Adipocyte (in vitro differentiated cells): ENCODE measurements at regions not wholly inside any gene's neighbourhood (a gene's known extent, or its start where the extent isn't known, plus 50 kb on each side); places are given as distances from the start of the nearest gene placed in this dataset.
A peak's percentile ranks its signal among the peaks of the same experiment; 100 is the strongest.
"Not testable (repeated sequence)": the region's sequence is repeated elsewhere in the genome, so short reads cannot be mapped to it uniquely, and the experiment has no call there.

Experiments
- DNase-seq: peaks from one replicate; pipeline ENCODE4 v3.0.0-alpha.2; 2015; ENCODE audit warnings: low read depth
- H3K27me3 ChIP-seq: replicated peaks from 2 replicates; pipeline ENCODE4 v1.7.0; 2013; ENCODE audit warnings: mild to moderate bottlenecking, low read length, moderate library complexity; ENCODE audit not compliant: control insufficient read depth, insufficient read depth
- H3K36me3 ChIP-seq: 2 replicates; pipeline ENCODE4 v1.7.0; 2013; ENCODE audit warnings: low read length, mild to moderate bottlenecking, moderate library complexity; ENCODE audit not compliant: control insufficient read depth, insufficient read depth, severe bottlenecking
- H3K4me1 ChIP-seq: 2 replicates; pipeline ENCODE4 v1.7.0; 2013; ENCODE audit warnings: mild to moderate bottlenecking, low read length, moderate library complexity; ENCODE audit not compliant: control insufficient read depth, insufficient read depth
- H3K4me3 ChIP-seq: 2 replicates; pipeline ENCODE4 v1.7.0; 2013; ENCODE audit warnings: mild to moderate bottlenecking, low read length, moderate library complexity
- H3K9ac ChIP-seq: 2 replicates; pipeline ENCODE4 v1.7.0; 2013; ENCODE audit warnings: mild to moderate bottlenecking, low read length, moderate library complexity
- H3K9me3 ChIP-seq: 2 replicates; pipeline ENCODE4 v1.7.0; 2013; ENCODE audit warnings: mild to moderate bottlenecking, low read length, moderate library complexity; ENCODE audit not compliant: control insufficient read depth

DNA sequence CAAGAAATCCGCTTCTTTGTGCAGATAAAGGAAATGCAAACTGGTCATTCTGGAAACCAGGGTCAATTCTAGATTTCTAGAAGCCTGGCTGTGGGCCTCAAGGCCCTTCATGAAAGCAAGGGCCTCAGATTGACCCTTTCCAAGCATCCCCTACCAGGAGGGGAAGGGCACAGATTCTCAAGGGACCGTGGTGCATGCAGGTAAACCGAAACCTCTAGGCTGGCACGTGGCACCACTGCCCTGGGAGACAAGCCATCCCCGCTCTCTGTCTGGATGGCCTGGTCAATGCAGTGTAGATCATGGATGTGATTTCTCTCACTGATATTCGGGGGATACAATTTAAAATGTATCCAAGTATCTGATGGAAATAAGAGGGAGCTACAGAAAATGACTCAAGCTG lies 69.4 kb downstream of the TOMM20 start:
- H3K9ac ChIP-seq = no peak overlapping the region
- H3K9me3 ChIP-seq = no peaks in the 10 kb centered on the region
- H3K36me3 ChIP-seq = no peaks in the 10 kb centered on the region
- no peaks in the 10 kb centered on the region for H3K27me3 ChIP-seq
- no peak overlapping the region for H3K4me3 ChIP-seq
- no peak for DNase-seq
- H3K4me1 ChIP-seq = peaks cover 13% of the 10 kb centered on the region

DNA sequence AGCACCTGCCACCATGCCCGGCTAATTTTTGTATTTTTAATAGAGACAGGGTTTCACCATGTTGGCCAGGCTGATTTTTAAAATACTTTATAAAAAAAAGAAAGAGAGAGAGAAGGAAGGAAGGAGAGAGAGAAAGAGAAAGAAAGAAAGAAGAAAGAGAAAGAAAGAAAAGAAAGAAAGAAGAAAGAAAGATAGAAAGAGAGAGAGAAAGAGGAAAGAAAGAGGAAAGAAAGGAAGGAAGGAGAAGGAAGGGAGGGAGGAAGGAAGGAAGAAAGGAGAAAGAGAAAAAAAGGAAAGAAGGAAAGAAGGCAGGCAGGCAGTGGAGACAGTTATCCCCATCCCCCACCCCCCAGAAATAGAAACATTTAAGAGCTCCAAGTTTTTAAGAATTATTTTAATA lies 69.9 kb downstream of the TOMM20 start:
- H3K27me3 ChIP-seq = no peaks in the 10 kb centered on the region
- no peak for DNase-seq
- no peak overlapping the region for H3K9ac ChIP-seq
- peaks cover 13% of the 10 kb centered on the region for H3K4me1 ChIP-seq
- no peaks in the 10 kb centered on the region for H3K36me3 ChIP-seq
- H3K9me3 ChIP-seq = no peaks in the 10 kb centered on the region
- no peak overlapping the region for H3K4me3 ChIP-seq

DNA sequence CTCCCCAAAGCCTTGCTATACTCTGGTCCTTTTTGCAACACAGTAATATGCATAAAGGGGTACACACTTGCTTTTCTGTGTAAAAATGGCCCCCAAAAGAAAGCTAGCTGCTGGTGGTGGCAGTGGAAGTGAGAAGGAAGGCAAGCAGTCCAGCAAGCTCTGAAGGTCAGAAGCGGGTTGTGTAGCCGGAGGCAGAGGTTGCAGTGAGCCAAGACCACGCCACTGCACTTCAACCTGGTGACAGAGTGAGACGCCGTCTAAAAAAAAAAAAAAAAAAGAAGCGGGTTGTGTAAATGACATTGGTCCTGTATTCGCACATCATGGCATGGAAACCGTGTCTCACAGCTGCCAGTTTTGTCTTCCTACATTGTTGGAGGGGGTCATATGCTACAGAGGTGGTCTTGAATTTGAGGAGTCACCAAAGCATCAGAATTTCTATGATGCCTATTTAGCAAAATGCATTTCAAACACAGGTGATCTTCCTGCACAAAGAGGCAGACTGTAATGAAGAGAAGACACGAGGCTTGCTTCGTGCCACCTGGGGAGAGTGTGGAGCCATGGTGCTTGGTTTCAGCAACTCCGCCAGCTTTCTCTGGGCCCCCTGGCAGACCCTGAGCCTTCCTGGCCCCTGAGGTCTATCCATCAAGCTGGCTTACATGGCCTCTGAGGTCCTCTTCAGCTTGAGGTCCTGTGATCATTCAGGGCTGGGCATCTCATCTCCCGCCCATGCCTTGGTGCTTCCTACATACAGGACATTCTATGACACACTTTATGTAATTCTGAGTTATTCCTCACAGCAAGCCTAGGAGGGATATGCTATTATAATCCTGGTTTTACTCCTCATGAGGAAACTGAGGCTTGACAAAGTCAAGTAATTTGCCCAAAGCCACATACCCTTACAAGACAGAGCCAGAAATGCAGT lies 71.0 kb downstream of the TOMM20 start:
- no peaks in the 10 kb centered on the region for H3K36me3 ChIP-seq

DNA sequence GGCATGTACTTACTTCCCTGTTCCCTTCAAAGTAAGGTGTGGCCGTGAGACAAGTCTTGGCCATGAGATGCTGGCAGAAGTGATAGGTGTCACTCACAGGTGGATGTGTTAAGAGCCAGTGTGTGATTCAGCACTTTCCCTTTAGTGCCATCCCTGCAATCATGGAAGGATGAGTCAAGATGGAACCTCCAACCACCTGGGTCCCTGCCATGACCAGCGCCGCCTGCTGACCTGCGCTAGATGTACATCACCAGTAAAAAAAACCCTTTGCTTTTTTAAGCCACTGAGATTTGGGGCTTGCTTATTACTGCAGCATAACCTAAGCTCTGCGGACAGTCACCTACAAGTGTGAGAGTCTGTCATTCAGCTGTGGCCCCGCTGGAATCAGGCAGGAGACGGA lies 71.7 kb downstream of the TOMM20 start:
- no peaks in the 10 kb centered on the region for H3K36me3 ChIP-seq
- no peaks in the 10 kb centered on the region for H3K27me3 ChIP-seq
- H3K9me3 ChIP-seq = no peaks in the 10 kb centered on the region
- peaks cover 20% of the 10 kb centered on the region for H3K4me1 ChIP-seq
- H3K4me3 ChIP-seq = no peak overlapping the region
- DNase-seq = no peak
- no peak overlapping the region for H3K9ac ChIP-seq

More for the DNA sequence above, 71.0 kb downstream of the TOMM20 start:
- no peaks in the 10 kb centered on the region for H3K27me3 ChIP-seq
- H3K9ac ChIP-seq = no peak overlapping the region
- no peak for DNase-seq
- H3K9me3 ChIP-seq = no peaks in the 10 kb centered on the region
- H3K4me1 ChIP-seq = peaks cover 13% of the 10 kb centered on the region
- H3K4me3 ChIP-seq = no peak overlapping the region

DNA sequence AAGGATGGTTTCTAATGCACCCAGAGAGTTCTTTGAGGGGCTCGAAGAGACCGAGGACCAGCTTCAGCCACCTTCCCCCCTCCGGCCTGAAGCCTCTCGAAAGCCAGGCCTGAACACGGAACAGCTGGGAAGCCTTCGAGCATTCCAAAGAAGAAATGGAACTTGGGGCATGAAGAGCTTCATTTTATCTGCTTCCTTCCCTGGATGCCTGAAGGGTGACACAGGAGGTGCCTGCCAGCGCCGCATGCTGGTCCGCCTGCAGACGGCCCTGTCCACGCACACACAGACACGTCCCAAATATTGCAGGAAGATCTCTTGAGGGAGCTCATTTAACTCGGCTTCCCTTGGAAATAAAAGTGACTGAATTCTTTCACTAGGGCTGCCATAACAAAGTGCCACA lies 73.7 kb downstream of the TOMM20 start:
- no peak overlapping the region for H3K4me3 ChIP-seq
- no peak for DNase-seq
- no peaks in the 10 kb centered on the region for H3K9me3 ChIP-seq
- no peaks in the 10 kb centered on the region for H3K27me3 ChIP-seq
- no peaks in the 10 kb centered on the region for H3K36me3 ChIP-seq
- H3K9ac ChIP-seq = no peak overlapping the region
- peaks cover 19% of the 10 kb centered on the region for H3K4me1 ChIP-seq

DNA sequence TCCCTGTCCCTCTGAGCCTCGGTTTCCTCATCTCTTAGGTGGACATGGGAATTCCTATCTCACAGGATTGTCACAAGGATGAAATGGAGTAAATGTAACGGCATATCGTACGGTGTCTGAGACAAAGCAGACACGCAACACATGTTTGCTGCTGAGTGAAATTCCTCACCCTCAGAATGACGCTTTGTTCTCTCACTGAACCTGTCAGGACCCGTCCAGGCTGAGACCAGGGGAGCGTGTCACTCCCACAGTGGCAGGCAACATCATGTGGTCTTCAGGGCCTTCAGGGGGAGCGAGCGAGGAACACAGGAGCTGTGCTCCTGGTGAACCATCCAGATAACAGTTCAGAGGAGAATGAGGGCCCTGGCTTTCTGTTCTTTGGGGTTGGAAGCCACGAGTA lies 74.2 kb downstream of the TOMM20 start:
- no peak overlapping the region for H3K4me3 ChIP-seq
- no peak for DNase-seq
- peaks cover 19% of the 10 kb centered on the region for H3K4me1 ChIP-seq
- H3K27me3 ChIP-seq = no peaks in the 10 kb centered on the region
- no peak overlapping the region for H3K9ac ChIP-seq
- H3K9me3 ChIP-seq = no peaks in the 10 kb centered on the region
- no peaks in the 10 kb centered on the region for H3K36me3 ChIP-seq

DNA sequence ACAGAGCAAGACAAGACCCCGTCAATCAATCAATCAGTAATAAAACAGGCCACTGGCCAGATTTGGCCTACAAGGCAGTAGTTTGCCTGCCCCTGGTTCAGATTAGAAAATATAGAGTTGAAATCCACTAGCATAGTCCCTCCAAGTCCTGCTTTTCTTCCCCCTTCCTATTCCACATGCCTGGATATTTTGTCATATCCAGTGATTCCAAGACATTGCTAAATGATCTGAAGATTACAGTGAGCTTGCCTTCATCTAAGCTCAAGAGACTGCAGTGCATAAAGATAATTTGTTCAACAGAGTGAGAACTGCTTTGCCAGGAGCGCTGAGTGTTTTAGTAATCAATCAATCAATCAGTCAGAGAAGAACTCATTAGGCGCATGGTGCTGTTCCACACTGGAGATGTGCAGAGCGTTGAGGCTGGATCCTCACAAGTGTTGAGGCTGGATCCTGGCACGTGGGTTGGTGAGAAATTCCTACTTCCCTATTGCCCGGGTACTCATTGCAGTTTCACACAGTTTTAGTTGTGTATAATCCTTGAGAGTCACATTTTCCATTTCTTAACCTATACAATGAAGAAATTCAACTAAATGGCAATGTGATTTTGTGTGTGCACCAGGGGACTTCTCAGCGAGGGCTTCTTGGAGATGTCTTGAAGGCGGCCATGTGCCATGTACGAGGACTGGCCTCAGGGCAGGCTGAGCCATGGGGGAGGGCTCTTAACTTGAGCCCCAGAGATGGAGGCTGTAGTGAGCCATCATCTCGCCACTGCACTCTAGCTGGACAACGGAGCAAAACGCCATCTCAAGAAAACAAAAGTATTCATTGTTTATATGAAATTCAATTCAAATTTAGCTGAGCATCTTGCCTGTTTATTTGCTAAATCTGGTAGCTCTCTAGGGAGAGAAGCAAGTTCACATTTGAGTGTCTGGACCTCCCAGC lies 76.3 kb downstream of the TOMM20 start:
- no peaks in the 10 kb centered on the region for H3K36me3 ChIP-seq
- no peak overlapping the region for H3K4me3 ChIP-seq
- H3K27me3 ChIP-seq = no peaks in the 10 kb centered on the region
- H3K9me3 ChIP-seq = no peaks in the 10 kb centered on the region
- H3K4me1 ChIP-seq = peaks cover 32% of the 10 kb centered on the region
- DNase-seq = no peak
- peak overlapping the region; percentile 2 for H3K9ac ChIP-seq

DNA sequence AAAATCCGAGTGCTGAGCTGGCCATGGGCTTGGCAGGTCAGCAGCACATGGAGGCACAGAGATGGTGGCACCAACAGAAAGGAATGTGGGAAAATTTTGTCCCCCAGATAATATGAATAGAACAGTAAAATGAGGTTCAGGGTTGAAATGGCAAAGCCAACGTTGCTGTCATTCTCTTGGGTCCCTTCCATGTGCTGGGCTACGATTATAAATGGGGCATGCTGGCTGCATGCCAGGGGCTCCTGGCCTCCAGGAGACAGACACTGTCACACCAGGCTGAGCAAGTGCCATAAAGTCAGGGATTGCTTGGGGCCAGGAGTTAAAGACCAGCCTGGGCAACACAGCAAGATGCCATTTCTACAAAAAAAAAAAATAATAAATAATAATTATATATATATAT lies 77.1 kb downstream of the TOMM20 start:
- Histone ChIP-seq H3K9me3 (no peaks in the 10 kb centered on the region), H3K4me3 (no peak overlapping the region)

DNA sequence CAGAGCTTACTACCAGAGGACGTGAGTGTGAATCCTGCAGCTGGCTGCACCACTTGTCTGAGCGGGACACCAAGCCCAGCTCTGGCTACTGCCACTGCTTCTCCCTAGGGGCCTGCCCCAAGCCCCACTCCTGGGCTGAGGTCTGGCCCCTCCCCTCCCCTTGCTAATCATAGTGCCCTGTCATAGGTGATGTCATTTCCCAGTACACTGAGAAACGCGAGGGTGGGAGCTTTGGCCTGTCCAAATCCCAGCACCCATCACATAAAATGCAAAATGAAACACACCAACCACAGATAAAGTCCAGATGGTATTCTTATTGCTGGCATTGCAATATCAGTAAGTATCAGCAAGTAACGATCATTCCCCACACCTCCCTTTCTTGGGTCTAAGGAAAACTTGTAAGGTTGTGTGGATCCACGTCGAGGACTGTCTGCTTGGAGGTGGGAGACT lies 77.7 kb downstream of the TOMM20 start:
- H3K4me3 ChIP-seq = no peak overlapping the region
- H3K9ac ChIP-seq = peak overlapping the region; percentile 38
- no peaks in the 10 kb centered on the region for H3K9me3 ChIP-seq
- H3K4me1 ChIP-seq = peaks cover 34% of the 10 kb centered on the region
- DNase-seq = no peak
- no peaks in the 10 kb centered on the region for H3K36me3 ChIP-seq
- H3K27me3 ChIP-seq = no peaks in the 10 kb centered on the region

More for the DNA sequence above, 77.1 kb downstream of the TOMM20 start:
- Histone ChIP-seq H3K27me3 (no peaks in the 10 kb centered on the region), H3K9ac (peak overlapping the region; percentile 38), H3K4me1 (peaks cover 34% of the 10 kb centered on the region), H3K36me3 (no peaks in the 10 kb centered on the region)
- DNase-seq = no peak

DNA sequence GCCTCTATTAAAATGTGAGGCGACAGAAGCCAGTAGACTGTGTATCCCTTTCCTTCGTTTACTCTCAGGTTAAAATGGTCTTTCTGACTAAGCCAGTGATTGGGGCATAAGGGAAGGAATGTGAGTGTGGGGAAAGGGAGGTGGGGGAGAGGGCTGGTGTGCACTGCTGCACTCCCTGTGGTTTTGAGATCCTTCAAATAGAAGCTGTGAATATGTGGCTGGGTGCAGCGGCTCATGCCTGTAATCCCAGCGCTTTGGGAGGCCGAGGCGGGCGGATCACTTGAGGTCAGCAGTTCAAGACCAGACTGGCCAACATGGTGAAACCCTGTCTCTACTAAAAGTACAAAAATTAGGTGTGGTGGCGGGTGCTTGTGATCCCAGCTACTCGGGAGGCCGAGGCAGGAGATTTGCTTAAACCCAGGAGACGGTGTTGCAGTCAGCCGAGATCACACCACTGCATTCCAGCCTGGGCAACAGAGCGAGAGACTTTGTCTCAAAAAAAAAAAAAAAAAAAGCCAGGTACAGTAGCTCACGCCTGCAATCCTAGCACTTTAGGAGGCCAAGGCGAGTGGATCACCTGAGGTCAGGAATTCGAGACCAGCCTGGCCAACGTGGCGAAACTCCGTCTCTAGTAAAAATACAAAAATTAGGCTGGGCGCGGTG lies 78.8 kb downstream of the TOMM20 start:
- H3K4me3 ChIP-seq, H3K9me3 ChIP-seq, DNase-seq, H3K27me3 ChIP-seq, H3K36me3 ChIP-seq: not testable (repeated sequence)
- Histone ChIP-seq H3K9ac (peak overlapping the region; percentile 5), H3K4me1 (peaks cover 34% of the 10 kb centered on the region)

DNA sequence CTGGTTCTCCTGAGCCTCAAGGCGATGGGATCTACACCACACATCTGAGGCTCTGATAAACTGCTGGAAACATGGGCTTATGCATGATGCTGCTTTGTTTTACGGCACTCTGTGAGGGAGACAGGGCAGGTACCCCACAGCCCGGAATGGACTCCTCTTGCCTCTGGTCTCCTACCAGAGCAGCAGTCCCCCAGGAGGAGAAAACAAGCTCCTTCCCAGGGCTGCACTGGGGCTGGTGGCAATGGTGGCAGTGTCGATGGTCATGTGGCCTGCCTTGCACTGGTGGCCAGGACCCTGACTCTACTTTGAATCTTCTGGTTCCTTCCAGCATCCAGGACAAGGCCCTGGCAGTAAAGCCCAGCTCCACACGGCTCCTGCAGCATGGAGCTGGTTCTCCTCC lies 79.4 kb downstream of the TOMM20 start:
- no peak for DNase-seq
- H3K4me3 ChIP-seq = no peak overlapping the region
- peaks cover 34% of the 10 kb centered on the region for H3K4me1 ChIP-seq
- H3K27me3 ChIP-seq = no peaks in the 10 kb centered on the region
- H3K36me3 ChIP-seq = no peaks in the 10 kb centered on the region
- peak overlapping the region; percentile 5 for H3K9ac ChIP-seq
- H3K9me3 ChIP-seq = no peaks in the 10 kb centered on the region
